HEK293 (cell line): ENCODE measurements at regions not wholly inside any gene's neighbourhood (a gene's known extent, or its start where the extent isn't known, plus 50 kb on each side); places are given as distances from the start of the nearest gene placed in this dataset.

ENCODE experiments used
- CTCF ChIA-PET: fragments of 350-600 bp; formaldehyde crosslinking; extraction: SDS; loops from one replicate; lab custom pipeline; 2021; ENCODE audit warnings: antibody characterized with exemption; lab: Yijun Ruan, JAX
- POLR2A ChIA-PET: fragments of 300-600 bp; formaldehyde crosslinking; extraction: SDS; loops from one replicate; lab custom pipeline; 2020; ENCODE audit warnings: antibody characterized with exemption, inconsistent platforms; lab: Yijun Ruan, JAX
- H3K27ac ChIP-seq: fragments of 200-500 bp; sonication (Bioruptor generic); 2 replicates; pipeline ENCODE4 v1.5.1; 2014; ENCODE audit warnings: low read depth, low read length, control low read depth, inconsistent platforms; ENCODE audit errors: extremely low read depth
- H3K36me3 ChIP-seq, 2 experiments: fragments of 200-500 bp in 1 of 2; sonication (Bioruptor generic) in 1 of 2; 1 replicate in 1 of 2; 2 replicates in 1 of 2; pipeline ENCODE4 v1.5.1; 2014 to 2017; ENCODE audit warnings: inconsistent platforms in 2 of 2, low read length in 2 of 2; ENCODE audit not compliant: control insufficient read depth in 2 of 2, insufficient read depth in 1 of 2
- H3K4me1 ChIP-seq: fragments of 200-500 bp; sonication (Bioruptor generic); 2 replicates; pipeline ENCODE4 v1.5.1; 2014; ENCODE audit warnings: mild to moderate bottlenecking, low read length, inconsistent platforms; ENCODE audit not compliant: control insufficient read depth, insufficient read depth
- H3K4me3 ChIP-seq: 2 replicates; pipeline ENCODE4 v1.5.1; 2011; ENCODE audit warnings: low read depth, mild to moderate bottlenecking, control low read depth, low read length, moderate library complexity
- H3K9me3 ChIP-seq: fragments of 200-500 bp; sonication (Bioruptor generic); 2 replicates; pipeline ENCODE4 v1.5.1; 2014; ENCODE audit warnings: low read depth, low read length, inconsistent platforms; ENCODE audit not compliant: control insufficient read depth, insufficient read depth
- ELK4 ChIP-seq: IDR thresholded peaks from 2 replicates; pipeline ENCODE4 v1.6.1; 2011; ENCODE audit warnings: mild to moderate bottlenecking, low read depth, low read length, borderline replicate concordance
- KLF9 ChIP-seq: fragments of 450-650 bp; formaldehyde crosslinking; IDR thresholded peaks from 2 replicates; pipeline ENCODE4 v1.5.1; 2016; ENCODE audit warnings: missing biosample characterization, missing genetic modification characterization, low read depth
- PRDM2 ChIP-seq: fragments of 450-650 bp; formaldehyde crosslinking; IDR thresholded peaks from 2 replicates; pipeline ENCODE4 v1.5.1; 2016; ENCODE audit warnings: missing biosample characterization, missing genetic modification characterization, borderline replicate concordance
- SALL2 ChIP-seq: fragments of 450-650 bp; formaldehyde crosslinking; IDR thresholded peaks from 2 replicates; pipeline ENCODE4 v1.5.0; 2017; ENCODE audit warnings: missing biosample characterization, mild to moderate bottlenecking, missing genetic modification characterization, borderline replicate concordance
- WT1 ChIP-seq: fragments of 450-650 bp; formaldehyde crosslinking; IDR thresholded peaks from 2 replicates; pipeline ENCODE4 v1.5.1; 2016; ENCODE audit warnings: missing biosample characterization, missing genetic modification characterization
- ZBTB1 ChIP-seq: fragments of 450-650 bp; formaldehyde crosslinking; IDR thresholded peaks from 2 replicates; pipeline ENCODE4 v1.5.1; 2016; ENCODE audit warnings: missing biosample characterization, missing genetic modification characterization
- ZNF16 ChIP-seq: fragments of 450-650 bp; formaldehyde crosslinking; IDR thresholded peaks from 2 replicates; pipeline ENCODE4 v1.5.1; 2016; ENCODE audit warnings: low read depth, missing biosample characterization, missing genetic modification characterization
- ZNF211 ChIP-seq: fragments of 450-650 bp; formaldehyde crosslinking; IDR thresholded peaks from 2 replicates; pipeline ENCODE4 v1.5.1; 2016; ENCODE audit warnings: low read depth, missing biosample characterization, missing genetic modification characterization
- ZNF23 ChIP-seq: fragments of 450-650 bp; formaldehyde crosslinking; IDR thresholded peaks from 2 replicates; pipeline ENCODE4 v1.5.1; 2016; ENCODE audit warnings: missing biosample characterization, missing genetic modification characterization, borderline replicate concordance
- ZNF248 ChIP-seq: fragments of 450-650 bp; formaldehyde crosslinking; IDR thresholded peaks from 2 replicates; pipeline ENCODE4 v1.5.1; 2017; ENCODE audit warnings: missing biosample characterization, missing genetic modification characterization
- ZNF324 ChIP-seq: fragments of 450-650 bp; formaldehyde crosslinking; IDR thresholded peaks from 2 replicates; pipeline ENCODE4 v1.5.1; 2016; ENCODE audit warnings: missing biosample characterization, missing genetic modification characterization
- ZNF341 ChIP-seq: fragments of 450-650 bp; formaldehyde crosslinking; IDR thresholded peaks from 2 replicates; pipeline ENCODE4; 2016; ENCODE audit warnings: low read depth, missing biosample characterization, missing genetic modification characterization
- ZNF350 ChIP-seq: fragments of 450-650 bp; formaldehyde crosslinking; IDR thresholded peaks from 2 replicates; pipeline ENCODE4 v1.5.0; 2017; ENCODE audit warnings: missing biosample characterization, mild to moderate bottlenecking, missing genetic modification characterization
- ZNF404 ChIP-seq: fragments of 450-650 bp; formaldehyde crosslinking; IDR thresholded peaks from 2 replicates; pipeline ENCODE4 v1.5.1; 2017; ENCODE audit warnings: missing biosample characterization, missing genetic modification characterization
- ZNF488 ChIP-seq: fragments of 450-650 bp; formaldehyde crosslinking; IDR thresholded peaks from 2 replicates; pipeline ENCODE4 v1.5.1; 2016; ENCODE audit warnings: missing biosample characterization, missing genetic modification characterization
- ZNF514 ChIP-seq: fragments of 450-650 bp; formaldehyde crosslinking; IDR thresholded peaks from 2 replicates; pipeline ENCODE4 v1.5.1; 2016; ENCODE audit warnings: missing biosample characterization, missing genetic modification characterization
- ZNF544 ChIP-seq: fragments of 450-650 bp; formaldehyde crosslinking; IDR thresholded peaks from 2 replicates; pipeline ENCODE4 v1.5.0; 2017; ENCODE audit warnings: missing biosample characterization, missing genetic modification characterization
- ZNF549 ChIP-seq: fragments of 450-650 bp; IDR thresholded peaks from 2 replicates; pipeline ENCODE4 v1.5.1; 2018; ENCODE audit warnings: missing biosample characterization, missing genetic modification characterization, mild to moderate bottlenecking, inconsistent platforms, moderate library complexity
- ZNF610 ChIP-seq: fragments of 450-650 bp; formaldehyde crosslinking; IDR thresholded peaks from 2 replicates; pipeline ENCODE4 v1.5.1; 2016; ENCODE audit warnings: missing biosample characterization, missing genetic modification characterization, borderline replicate concordance
- ZNF623 ChIP-seq: fragments of 450-650 bp; formaldehyde crosslinking; IDR thresholded peaks from 2 replicates; pipeline ENCODE4 v1.5.1; 2016; ENCODE audit warnings: missing biosample characterization, missing genetic modification characterization
- ZNF626 ChIP-seq: fragments of 450-650 bp; sonication (Bioruptor Pico); formaldehyde crosslinking; IDR thresholded peaks from 2 replicates; pipeline ENCODE4 v1.5.1; 2018; ENCODE audit warnings: missing biosample characterization, missing genetic modification characterization, inconsistent platforms
- ZNF629 ChIP-seq: fragments of 450-650 bp; formaldehyde crosslinking; IDR thresholded peaks from 2 replicates; pipeline ENCODE4 v1.5.1; 2017; ENCODE audit warnings: missing biosample characterization, missing genetic modification characterization
- ZNF677 ChIP-seq: fragments of 450-650 bp; IDR thresholded peaks from 2 replicates; pipeline ENCODE4 v1.5.0; 2018; ENCODE audit warnings: missing biosample characterization, mild to moderate bottlenecking, missing genetic modification characterization, moderate library complexity
- ZNF768 ChIP-seq: fragments of 450-650 bp; formaldehyde crosslinking; IDR thresholded peaks from 2 replicates; pipeline ENCODE4 v1.5.1; 2018; ENCODE audit warnings: missing biosample characterization, mild to moderate bottlenecking, missing genetic modification characterization
- ZSCAN16 ChIP-seq: fragments of 450-650 bp; formaldehyde crosslinking; IDR thresholded peaks from 2 replicates; pipeline ENCODE4 v1.5.1; 2016; ENCODE audit warnings: missing biosample characterization, missing genetic modification characterization

- H3K9me3 ChIP-seq = no peaks in the 10 kb centered on the region
- no peaks in the 10 kb centered on the region for H3K36me3 ChIP-seq
- H3K27ac ChIP-seq = no peak overlapping the region
- ChIA-PET CTCF (interaction anchor here (0.6 to 1.5 kb wide), 4 partner anchors 11 to 1032 kb away, joined by 3 to 6 read pairs (median 3); no protein-coding TSS in a partner anchor), POLR2A (no interaction called here)
- H3K4me1 ChIP-seq = no peaks in the 10 kb centered on the region
- H3K4me3 ChIP-seq = no peak overlapping the region
- TF ChIP-seq SALL2 (tag by site-specific recombination) (no peak), WT1 (tag by site-specific recombination) (no peak), ZNF248 (tag by site-specific recombination) (no peak), ZNF350 (tag by site-specific recombination) (no peak), ZNF16 (tag by site-specific recombination) (no peak), ZNF324 (tag by site-specific recombination) (no peak), ZNF626 (tag by site-specific recombination) (no peak), ZNF488 (tag by site-specific recombination) (no peak), ZNF341 (tag by site-specific recombination) (no peak), ZNF544 (tag by site-specific recombination) (no peak), ZNF629 (tag by site-specific recombination) (no peak), ZNF623 (tag by site-specific recombination) (no peak), ZNF677 (tag by site-specific recombination) (no peak), ZBTB1 (tag by site-specific recombination) (no peak), ELK4 (no peak), ZNF610 (tag by site-specific recombination) (no peak), ZNF549 (tag by site-specific recombination) (no peak), ZNF211 (tag by site-specific recombination) (no peak)
These were observed 509.2 kb downstream of the FLRT2 start for GRCh38 chr14:86039176-86039575.

GRCh38 chr14:86038387-86039042 lies 508.6 kb downstream of the FLRT2 start:
- ChIA-PET CTCF (interaction anchor here (0.5 to 1.5 kb wide), 8 partner anchors 11 to 1803 kb away, joined by 3 to 6 read pairs (median 3); no protein-coding TSS in a partner anchor), POLR2A (no interaction called here)
- H3K4me3 ChIP-seq = no peak overlapping the region
- H3K9me3 ChIP-seq = no peaks in the 10 kb centered on the region
- H3K36me3 ChIP-seq = no peaks in the 10 kb centered on the region
- no peaks in the 10 kb centered on the region for H3K4me1 ChIP-seq
- H3K27ac ChIP-seq = no peak overlapping the region
- TF ChIP-seq ZNF629 (tag by site-specific recombination) (no peak), ZNF514 (no peak), ZNF488 (tag by site-specific recombination) (no peak), ZNF23 (no peak), ZSCAN16 (tag by site-specific recombination) (no peak), ZNF768 (tag by site-specific recombination) (no peak), ZNF324 (tag by site-specific recombination) (no peak), PRDM2 (tag by site-specific recombination) (no peak), KLF9 (tag by site-specific recombination) (no peak), ZNF404 (no peak)
